ENCODE measurements at regions not wholly inside any gene's neighbourhood (a gene's known extent, or its start where the extent isn't known, plus 50 kb on each side); places are given as distances from the start of the nearest gene placed in this dataset.
"Not testable (repeated sequence)": the region's sequence is repeated elsewhere in the genome, so short reads cannot be mapped to it uniquely, and the experiment has no call there.

- Mint-ChIP-seq H3K9me3 (no peaks in the 10 kb centered on the region), H3K36me3 (ENCODE audit: low read depth) (no peaks in the 10 kb centered on the region), H3K27me3 (no peaks in the 10 kb centered on the region), H3K4me1 (no peaks in the 10 kb centered on the region), H3K4me3 (no peak overlapping the region), H3K27ac (no peak overlapping the region)
- no peak for DNase-seq
- ChIA-PET POLR2A (no interaction called here), CTCF (interaction anchor here (1.6 kb wide), 1 partner anchor 1110 kb away, joined by 3 read pairs; no protein-coding TSS in a partner anchor)
Measured at GRCh38 chr6:113779656-113780055, 77.5 kb upstream of the MARCKS start.

DNA sequence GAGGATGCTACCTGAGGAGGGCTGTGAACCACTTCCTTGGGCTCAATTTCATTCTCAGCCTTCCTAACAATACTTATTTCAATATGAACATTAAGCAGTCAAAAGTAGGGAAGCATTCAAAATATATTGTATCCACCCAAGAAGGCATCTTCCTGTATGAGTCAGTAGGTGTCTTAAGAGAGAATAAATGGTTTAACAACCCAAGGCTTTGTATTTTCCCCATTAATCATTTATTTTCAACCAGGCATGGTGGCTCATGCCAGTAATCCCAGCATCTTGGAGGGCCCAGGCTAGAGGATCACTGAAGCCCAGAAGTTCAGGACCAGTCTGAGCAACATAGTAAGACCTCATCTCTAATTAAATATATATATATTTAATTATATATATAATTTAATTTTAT is 74.5 kb upstream of the MARCKS start:
- no peak for DNase-seq
- Mint-ChIP-seq H3K27me3 (no peaks in the 10 kb centered on the region), H3K9me3 (no peaks in the 10 kb centered on the region), H3K27ac (no peak overlapping the region), H3K4me1 (no peaks in the 10 kb centered on the region), H3K4me3 (no peak overlapping the region), H3K36me3 (ENCODE audit: low read depth) (no peaks in the 10 kb centered on the region)
- POLR2A ChIA-PET, result no interaction called here
- CTCF ChIA-PET, result no interaction called here

DNA sequence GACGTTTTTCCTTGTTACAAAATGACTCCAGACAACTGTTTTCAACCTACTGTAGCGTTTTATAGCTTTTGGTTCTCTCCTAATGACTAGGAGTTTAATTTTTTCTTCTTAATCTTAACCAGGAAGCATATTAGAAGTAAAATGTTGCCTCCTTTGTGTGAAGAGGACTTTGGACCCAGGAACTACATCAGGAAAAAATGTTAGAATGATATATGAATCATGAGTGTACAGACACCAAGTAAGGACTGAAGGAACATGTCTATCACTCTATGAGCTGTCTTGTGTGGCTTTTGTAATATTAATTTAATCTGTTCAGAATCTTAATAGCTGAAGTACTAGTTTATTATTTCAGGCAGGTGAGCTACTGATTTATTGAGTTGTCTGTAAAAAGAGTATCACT is 71.0 kb upstream of the MARCKS start:
- CTCF ChIA-PET, result interaction anchor here (0.6 kb wide), 1 partner anchor 12 kb away, joined by 6 read pairs; no protein-coding TSS in a partner anchor
- no peaks in the 10 kb centered on the region for H3K4me1 Mint-ChIP-seq
- H3K27me3 Mint-ChIP-seq, result no peaks in the 10 kb centered on the region
- H3K4me3 Mint-ChIP-seq, result no peak overlapping the region
- no peak for DNase-seq
- H3K9me3 Mint-ChIP-seq, result no peaks in the 10 kb centered on the region
- no peak overlapping the region for H3K27ac Mint-ChIP-seq
- H3K36me3 Mint-ChIP-seq (ENCODE audit: low read depth), result no peaks in the 10 kb centered on the region
- POLR2A ChIA-PET, result no interaction called here

GRCh38 chr6:113788586-113788985 is 68.6 kb upstream of the MARCKS start:
- ChIA-PET CTCF (no interaction called here), POLR2A (no interaction called here)
- no peaks in the 10 kb centered on the region for H3K9me3 Mint-ChIP-seq
- H3K27me3 Mint-ChIP-seq, result no peaks in the 10 kb centered on the region
- H3K36me3 Mint-ChIP-seq (ENCODE audit: low read depth), result no peaks in the 10 kb centered on the region
- DNase-seq, result no peak
- H3K4me3 Mint-ChIP-seq, result no peak overlapping the region
- H3K27ac Mint-ChIP-seq, result no peak overlapping the region
- H3K4me1 Mint-ChIP-seq, result no peaks in the 10 kb centered on the region

- CTCF ChIA-PET, result interaction anchor here (1.5 kb wide), 1 partner anchor 35 kb away, joined by 3 read pairs; no protein-coding TSS in a partner anchor
- H3K36me3 Mint-ChIP-seq (ENCODE audit: low read depth); DNase-seq; H3K4me1 Mint-ChIP-seq; POLR2A ChIA-PET; H3K4me3 Mint-ChIP-seq; H3K9me3 Mint-ChIP-seq; H3K27me3 Mint-ChIP-seq; H3K27ac Mint-ChIP-seq: not testable (repeated sequence)
Measured at GRCh38 chr6:113791225-113791624, 65.9 kb upstream of the MARCKS start.

DNA sequence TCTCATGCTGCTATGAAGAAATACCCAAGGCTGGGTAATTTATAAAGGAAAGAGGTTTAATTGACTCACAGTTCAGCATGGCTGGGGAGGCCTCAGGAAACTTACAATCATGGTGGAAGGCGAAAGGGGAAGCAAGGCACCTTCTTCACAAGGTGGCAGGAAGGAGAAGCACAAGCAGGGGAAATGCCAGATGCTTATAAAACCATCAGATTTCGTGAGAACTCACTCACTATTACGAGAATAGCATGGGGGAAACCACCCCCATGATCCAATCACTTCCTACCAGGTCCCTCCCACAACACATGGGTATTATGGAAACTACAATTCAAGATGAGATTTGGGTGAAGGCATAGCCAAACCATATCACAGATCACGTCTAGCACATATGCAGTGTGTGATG is 61.8 kb upstream of the MARCKS start:
- POLR2A ChIA-PET; DNase-seq; H3K27ac Mint-ChIP-seq; H3K36me3 Mint-ChIP-seq (ENCODE audit: low read depth); H3K27me3 Mint-ChIP-seq; H3K4me1 Mint-ChIP-seq; H3K4me3 Mint-ChIP-seq; H3K9me3 Mint-ChIP-seq: not testable (repeated sequence)
- CTCF ChIA-PET, result interaction anchor here (1.2 kb wide), 1 partner anchor 15 kb away, joined by 3 read pairs; no protein-coding TSS in a partner anchor

GRCh38 chr6:113796038-113796437 is 61.1 kb upstream of the MARCKS start:
- H3K4me3 Mint-ChIP-seq, result no peak overlapping the region
- no peaks in the 10 kb centered on the region for H3K36me3 Mint-ChIP-seq (ENCODE audit: low read depth)
- H3K4me1 Mint-ChIP-seq, result no peaks in the 10 kb centered on the region
- ChIA-PET CTCF (interaction anchor here (1.2 kb wide), 1 partner anchor 14 kb away, joined by 3 read pairs; no protein-coding TSS in a partner anchor), POLR2A (no interaction called here)
- DNase-seq, result no peak
- no peak overlapping the region for H3K27ac Mint-ChIP-seq
- H3K27me3 Mint-ChIP-seq, result no peaks in the 10 kb centered on the region
- H3K9me3 Mint-ChIP-seq, result no peaks in the 10 kb centered on the region

- no peak overlapping the region for H3K27ac Mint-ChIP-seq
- no peaks in the 10 kb centered on the region for H3K36me3 Mint-ChIP-seq (ENCODE audit: low read depth)
- H3K27me3 Mint-ChIP-seq, result no peaks in the 10 kb centered on the region
- POLR2A ChIA-PET, result no interaction called here
- CTCF ChIA-PET, result no interaction called here
- no peak for DNase-seq
- peaks cover 2% of the 10 kb centered on the region for H3K9me3 Mint-ChIP-seq
- no peaks in the 10 kb centered on the region for H3K4me1 Mint-ChIP-seq
- H3K4me3 Mint-ChIP-seq, result no peak overlapping the region
Measured at GRCh38 chr6:113802779-113803178, 54.4 kb upstream of the MARCKS start.

GRCh38 chr6:113805173-113805790 is 51.9 kb upstream of the MARCKS start:
- DNase-seq, result no peak
- Mint-ChIP-seq H3K4me1 (peaks cover 3% of the 10 kb centered on the region), H3K4me3 (no peak overlapping the region), H3K36me3 (ENCODE audit: low read depth) (no peaks in the 10 kb centered on the region), H3K9me3 (peaks cover 2% of the 10 kb centered on the region), H3K27me3 (no peaks in the 10 kb centered on the region), H3K27ac (no peak overlapping the region)
- ChIA-PET POLR2A (no interaction called here), CTCF (interaction anchor here (1.2 kb wide), 1 partner anchor 16 kb away, joined by 3 read pairs; no protein-coding TSS in a partner anchor)

DNA sequence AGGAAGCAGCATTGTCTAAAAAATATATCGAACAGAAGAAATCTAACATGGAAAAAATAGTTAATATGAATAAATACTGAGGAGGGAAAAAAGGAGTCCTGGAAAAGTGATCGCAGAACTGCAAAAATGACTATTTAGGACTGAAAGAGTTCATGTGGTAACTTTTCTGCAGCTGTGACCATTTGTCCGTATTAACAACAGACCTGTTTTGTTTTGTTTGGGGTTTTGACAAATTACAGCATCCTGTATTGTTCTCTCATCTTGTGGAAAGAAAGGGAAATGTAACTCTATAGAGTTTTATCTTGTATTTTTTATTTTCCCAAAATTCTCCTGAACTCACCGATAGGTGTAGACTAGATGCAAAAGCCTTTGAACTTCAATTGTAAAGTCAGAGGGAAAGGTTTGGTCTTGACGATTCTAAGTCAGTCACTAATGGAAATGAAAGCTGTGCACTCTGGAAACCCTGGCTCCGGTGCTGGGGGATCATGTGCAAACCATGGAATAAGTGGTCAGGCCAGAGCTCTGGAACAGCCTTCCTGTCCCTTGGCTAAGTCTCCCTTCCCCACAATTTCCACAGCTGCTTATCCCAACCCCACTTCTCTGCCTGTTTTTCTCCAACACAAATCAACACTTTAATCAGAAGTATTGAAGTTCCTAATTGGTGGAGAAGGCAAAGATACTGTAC is 51.2 kb upstream of the MARCKS start:
- POLR2A ChIA-PET, result no interaction called here
- CTCF ChIA-PET, result interaction anchor here (1.2 kb wide), 1 partner anchor 15 kb away, joined by 3 read pairs; no protein-coding TSS in a partner anchor
- H3K27me3 Mint-ChIP-seq, result no peaks in the 10 kb centered on the region
- H3K4me1 Mint-ChIP-seq, result peaks cover 3% of the 10 kb centered on the region
- H3K27ac Mint-ChIP-seq, result no peak overlapping the region
- no peaks in the 10 kb centered on the region for H3K36me3 Mint-ChIP-seq (ENCODE audit: low read depth)
- H3K9me3 Mint-ChIP-seq, result peaks cover 2% of the 10 kb centered on the region
- no peak for DNase-seq
- H3K4me3 Mint-ChIP-seq, result no peak overlapping the region
